ENCODE measurements at regions not wholly inside any gene's neighbourhood (a gene's known extent, or its start where the extent isn't known, plus 50 kb on each side); places are given as distances from the start of the nearest gene placed in this dataset.

GRCh38 chr1:232501854-232502253 lies 128.1 kb downstream of the SIPA1L2 start:
- Histone ChIP-seq H3K14ac (ENCODE audit: insufficient read depth, low read length) (no peak overlapping the region), H3K27me3 (ENCODE audit: insufficient read depth, low read length) (no peaks in the 10 kb centered on the region), H2BK120ac (ENCODE audit: low read depth, low read length, poor library complexity, severe bottlenecking) (no peak overlapping the region), H3K27ac (ENCODE audit: insufficient read length, low read depth, low read length) (no peak overlapping the region), H2AFZ (ENCODE audit: low read length) (no peak overlapping the region), H3K79me1 (ENCODE audit: insufficient read depth, low read depth, low read length, poor library complexity, severe bottlenecking) (no peaks in the 10 kb centered on the region), H3K23ac (ENCODE audit: insufficient read length, low read depth, low read length) (no peak overlapping the region), H4K5ac (ENCODE audit: insufficient read length, low read depth, low read length) (no peak overlapping the region), H4K8ac (replicated peaks; ENCODE audit: insufficient read length, low read depth, low read length) (no peak overlapping the region), H3T11ph (ENCODE audit: low read length) (no peak overlapping the region), H3K9me3 (ENCODE audit: control insufficient read depth, low read depth, low read length) (no peaks in the 10 kb centered on the region), H3K23me2 (ENCODE audit: insufficient read length, low read depth, low read length, poor library complexity, severe bottlenecking) (no peaks in the 10 kb centered on the region), H2AK5ac (ENCODE audit: insufficient read length, low read length) (no peak overlapping the region), H3K9ac (ENCODE audit: extremely low read depth, insufficient read length, low read length) (no peak overlapping the region), H2BK20ac (ENCODE audit: low read depth, low read length, poor library complexity, severe bottlenecking) (no peak overlapping the region), H4K91ac (ENCODE audit: insufficient read length, low read depth, low read length) (no peak overlapping the region), H2BK5ac (ENCODE audit: insufficient read length, low read length) (no peak overlapping the region), H3K4ac (ENCODE audit: low read depth, low read length) (no peak overlapping the region), H3K4me2 (ENCODE audit: insufficient read depth, insufficient read length, low read length) (no peak overlapping the region), H3K79me2 (ENCODE audit: insufficient read depth, low read length) (no peaks in the 10 kb centered on the region), H3K18ac (ENCODE audit: insufficient read length, low read depth, low read length) (no peak overlapping the region), H2BK15ac (ENCODE audit: low read depth, low read length) (no peak overlapping the region), H3K56ac (ENCODE audit: insufficient read length, low read depth, low read length) (no peak overlapping the region), H4K20me1 (ENCODE audit: control insufficient read depth, insufficient read depth, insufficient read length) (no peaks in the 10 kb centered on the region), H3K4me1 (ENCODE audit: insufficient read depth, low read length) (peaks cover 5% of the 10 kb centered on the region; the same call in 1 of the 2 replicates), H2BK12ac (ENCODE audit: insufficient read length, low read depth, low read length) (no peak overlapping the region)
- Mint-ChIP-seq H3K4me1 (peaks cover 24 to 32% of the 10 kb centered on the region in 2 experiments), H3K27ac (no peak overlapping the region), H3K4me3 (no peak overlapping the region), H3K27me3 (ENCODE audit: low read depth) (no peaks in the 10 kb centered on the region), H3K9me3 (no peaks in the 10 kb centered on the region), H3K36me3 (ENCODE audit: insufficient read depth in 1 of 3, low read depth in 3 of 3) (no peaks in the 10 kb centered on the region)
- no peak for TF ChIP-seq CTCF (conservative IDR thresholded peaks at IDR 0.05)
- DNase-seq = no peak
- no CpG with 5 or more reads among the region's 4 CpGs for WGBS (ENCODE audit: extremely low coverage, insufficient read length, low lambda C conversion rate)
